ENCODE measurements at regions not wholly inside any gene's neighbourhood (a gene's known extent, or its start where the extent isn't known, plus 50 kb on each side); places are given as distances from the start of the nearest gene placed in this dataset.
A peak's percentile ranks its signal among the peaks of the same experiment; 100 is the strongest.

- Histone ChIP-seq H3K9me3 (ENCODE audit: control insufficient read depth in 1 of 2, low read length in 2 of 2) (no peaks in the 10 kb centered on the region), H3K27me3 (ENCODE audit: low read depth, low read length) (no peaks in the 10 kb centered on the region), H3K4me3 (ENCODE audit: low read depth in 1 of 2, low read length in 2 of 2) (peak overlapping the region in 1 of 2 donors; percentile 46), H3K4me1 (ENCODE audit: control insufficient read depth in 1 of 2, insufficient read depth in 2 of 2, low read length in 2 of 2) (peaks cover 10 to 74% of the 10 kb centered on the region in 2 donors), H3K36me3 (ENCODE audit: control insufficient read depth in 1 of 2, insufficient read depth in 2 of 2, low read length in 2 of 2) (no peaks in the 10 kb centered on the region), H3K27ac (ENCODE audit: low read length) (peak overlapping the region; percentile 31)
Observed at GRCh38 chr16:85371948-85372347, 241.2 kb upstream of the GSE1 start.

DNA sequence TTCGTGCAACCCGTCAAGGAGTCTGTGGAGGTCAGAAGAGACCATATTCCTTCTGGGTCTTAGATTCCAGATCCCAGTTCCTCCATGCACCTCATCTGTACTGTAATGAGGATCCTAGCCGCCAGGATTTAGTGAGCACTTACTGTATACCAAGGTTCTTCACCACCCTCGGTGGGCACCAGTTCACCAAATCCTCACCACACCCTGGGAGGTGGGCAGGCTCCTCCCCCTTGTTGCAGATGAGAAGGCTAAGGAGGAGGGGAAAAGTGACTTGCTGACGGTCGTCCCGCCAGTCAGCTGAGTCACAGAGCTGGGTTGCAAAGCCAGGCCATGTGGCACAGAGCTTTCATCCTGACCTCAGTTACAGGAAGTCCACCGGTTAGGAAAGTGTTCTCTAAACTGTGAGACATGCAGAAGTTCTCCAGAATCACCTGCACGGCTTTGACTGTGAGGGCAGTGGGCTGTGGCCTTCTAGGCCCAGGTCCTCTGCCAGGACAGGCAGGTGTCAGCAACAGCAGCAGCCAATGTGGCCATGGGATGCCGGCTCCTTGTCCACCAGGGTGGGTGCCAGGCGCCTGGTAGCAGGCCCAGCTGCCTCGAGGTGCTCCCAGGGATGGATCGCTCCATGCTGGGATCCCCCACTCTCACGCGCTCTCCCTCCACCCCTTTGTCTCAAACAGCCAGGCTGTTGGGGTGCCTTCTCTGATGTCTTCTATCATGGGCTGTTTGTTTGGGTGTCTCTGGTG, 240.3 kb upstream of the GSE1 start:
- Histone ChIP-seq H3K9me3 (ENCODE audit: control insufficient read depth in 1 of 2, low read length in 2 of 2) (no peaks in the 10 kb centered on the region), H3K27me3 (ENCODE audit: low read depth, low read length) (no peaks in the 10 kb centered on the region), H3K27ac (ENCODE audit: low read length) (peak overlapping the region; percentile 31), H3K36me3 (ENCODE audit: control insufficient read depth in 1 of 2, insufficient read depth in 2 of 2, low read length in 2 of 2) (no peaks in the 10 kb centered on the region), H3K4me1 (ENCODE audit: control insufficient read depth in 1 of 2, insufficient read depth in 2 of 2, low read length in 2 of 2) (peaks cover 10 to 77% of the 10 kb centered on the region in 2 donors), H3K4me3 (ENCODE audit: low read depth in 1 of 2, low read length in 2 of 2) (no peak overlapping the region)

GRCh38 chr16:85373741-85374570, 239.2 kb upstream of the GSE1 start:
- Histone ChIP-seq H3K4me3 (ENCODE audit: low read depth in 1 of 2, low read length in 2 of 2) (no peak overlapping the region), H3K27ac (ENCODE audit: low read length) (no peak overlapping the region), H3K36me3 (ENCODE audit: control insufficient read depth in 1 of 2, insufficient read depth in 2 of 2, low read length in 2 of 2) (no peaks in the 10 kb centered on the region), H3K9me3 (ENCODE audit: control insufficient read depth in 1 of 2, low read length in 2 of 2) (no peaks in the 10 kb centered on the region), H3K4me1 (ENCODE audit: control insufficient read depth in 1 of 2, insufficient read depth in 2 of 2, low read length in 2 of 2) (peaks cover 10 to 88% of the 10 kb centered on the region in 2 donors), H3K27me3 (ENCODE audit: low read depth, low read length) (no peaks in the 10 kb centered on the region)

- Histone ChIP-seq H3K27me3 (ENCODE audit: low read depth, low read length) (no peaks in the 10 kb centered on the region), H3K27ac (ENCODE audit: low read length) (no peak overlapping the region), H3K4me1 (ENCODE audit: control insufficient read depth in 1 of 2, insufficient read depth in 2 of 2, low read length in 2 of 2) (peaks cover 10 to 93% of the 10 kb centered on the region in 2 donors)
Observed at GRCh38 chr16:85374571-85374872, 238.6 kb upstream of the GSE1 start.

DNA sequence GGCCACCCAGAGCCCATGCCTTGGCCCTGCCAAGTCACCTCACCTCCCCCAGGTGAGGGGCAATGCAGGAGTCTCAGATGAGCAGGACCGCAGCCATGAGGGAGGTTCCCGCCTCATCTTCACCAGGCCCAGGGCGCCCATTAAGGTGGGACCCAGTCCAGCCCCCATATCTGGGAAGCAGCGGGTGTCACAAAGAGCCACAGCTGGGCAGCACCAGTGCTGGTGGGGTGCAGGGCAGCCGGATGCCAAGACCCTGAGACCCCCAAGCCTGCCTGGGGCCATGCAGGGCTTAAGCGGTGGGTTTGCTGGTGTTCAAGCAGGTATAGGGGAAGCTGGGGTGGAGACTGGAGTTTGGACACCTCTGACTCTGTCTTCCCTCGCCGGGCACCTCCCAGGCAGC, 237.8 kb upstream of the GSE1 start:
- Histone ChIP-seq H3K27ac (ENCODE audit: low read length) (no peak overlapping the region), H3K4me1 (ENCODE audit: control insufficient read depth in 1 of 2, insufficient read depth in 2 of 2, low read length in 2 of 2) (peaks cover 7 to 90% of the 10 kb centered on the region in 2 donors), H3K4me3 (ENCODE audit: low read depth in 1 of 2, low read length in 2 of 2) (no peak overlapping the region)

More at GRCh38 chr16:85374571-85374872, 238.6 kb upstream of the GSE1 start:
- H3K4me3 ChIP-seq (ENCODE audit: low read depth in 1 of 2, low read length in 2 of 2), result no peak overlapping the region
- H3K36me3 ChIP-seq (ENCODE audit: control insufficient read depth in 1 of 2, insufficient read depth in 2 of 2, low read length in 2 of 2), result no peaks in the 10 kb centered on the region
- no peaks in the 10 kb centered on the region for H3K9me3 ChIP-seq (ENCODE audit: control insufficient read depth in 1 of 2, low read length in 2 of 2)

GRCh38 chr16:85376292-85377095, 236.6 kb upstream of the GSE1 start:
- Histone ChIP-seq H3K4me3 (ENCODE audit: low read depth in 1 of 2, low read length in 2 of 2) (no peak overlapping the region), H3K27me3 (ENCODE audit: low read depth, low read length) (no peaks in the 10 kb centered on the region), H3K9me3 (ENCODE audit: control insufficient read depth in 1 of 2, low read length in 2 of 2) (no peaks in the 10 kb centered on the region), H3K36me3 (ENCODE audit: control insufficient read depth in 1 of 2, insufficient read depth in 2 of 2, low read length in 2 of 2) (no peaks in the 10 kb centered on the region), H3K4me1 (ENCODE audit: control insufficient read depth in 1 of 2, insufficient read depth in 2 of 2, low read length in 2 of 2) (peaks cover 0 to 81% of the 10 kb centered on the region in 2 donors), H3K27ac (ENCODE audit: low read length) (no peak overlapping the region)

More for the DNA sequence above, 237.8 kb upstream of the GSE1 start:
- no peaks in the 10 kb centered on the region for H3K36me3 ChIP-seq (ENCODE audit: control insufficient read depth in 1 of 2, insufficient read depth in 2 of 2, low read length in 2 of 2)
- no peaks in the 10 kb centered on the region for H3K27me3 ChIP-seq (ENCODE audit: low read depth, low read length)
- H3K9me3 ChIP-seq (ENCODE audit: control insufficient read depth in 1 of 2, low read length in 2 of 2), result no peaks in the 10 kb centered on the region

GRCh38 chr16:85377388-85378144, 235.6 kb upstream of the GSE1 start:
- no peak overlapping the region for H3K27ac ChIP-seq (ENCODE audit: low read length)
- no peaks in the 10 kb centered on the region for H3K9me3 ChIP-seq (ENCODE audit: control insufficient read depth in 1 of 2, low read length in 2 of 2)
- peaks cover 0 to 81% of the 10 kb centered on the region in 2 donors for H3K4me1 ChIP-seq (ENCODE audit: control insufficient read depth in 1 of 2, insufficient read depth in 2 of 2, low read length in 2 of 2)

DNA sequence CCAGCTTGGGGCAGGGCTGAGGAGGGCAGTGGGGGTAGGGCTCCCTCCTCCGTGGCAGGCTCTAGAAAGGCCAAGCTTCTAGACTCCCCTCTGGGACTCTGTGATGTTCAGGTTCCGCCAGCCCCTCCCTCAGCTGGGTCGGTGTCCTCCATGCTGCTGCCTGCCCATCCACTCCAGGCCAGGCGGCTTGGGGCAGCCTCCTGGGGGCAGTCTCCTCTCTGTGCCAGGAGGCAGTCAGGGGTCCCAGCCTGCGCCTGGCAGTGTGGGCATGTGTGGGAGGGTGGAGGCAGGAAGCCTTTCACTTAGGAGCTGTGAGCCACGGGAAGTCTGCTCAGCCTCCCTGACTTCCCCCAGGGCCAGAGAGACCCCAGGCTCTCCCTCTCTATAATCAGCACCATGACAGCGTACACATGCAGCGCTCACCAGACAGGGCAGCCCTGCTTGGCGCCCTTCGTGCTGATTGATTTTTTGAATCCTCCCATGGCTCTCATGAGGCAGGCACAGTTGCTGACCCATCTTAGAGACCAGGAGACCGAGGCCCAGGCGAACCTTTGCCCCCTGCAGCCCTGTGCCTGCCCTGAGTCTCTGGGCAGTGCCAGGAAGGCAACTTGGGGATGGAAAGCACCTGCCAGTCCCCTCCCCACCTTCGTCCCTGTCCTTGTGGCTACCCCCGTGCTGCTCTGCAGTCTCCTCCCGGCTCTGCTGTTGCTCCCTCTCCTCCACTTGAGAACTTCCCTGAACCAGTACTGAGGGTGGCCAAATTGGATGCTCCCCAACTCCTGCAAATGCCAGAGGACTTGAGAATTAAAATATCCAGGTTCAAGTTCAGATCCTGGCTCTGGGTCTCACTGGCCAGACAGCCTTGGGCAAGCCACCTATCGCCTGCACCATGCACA, 234.7 kb upstream of the GSE1 start:
- no peaks in the 10 kb centered on the region for H3K36me3 ChIP-seq (ENCODE audit: control insufficient read depth in 1 of 2, insufficient read depth in 2 of 2, low read length in 2 of 2)
- peaks cover 0 to 76% of the 10 kb centered on the region in 2 donors for H3K4me1 ChIP-seq (ENCODE audit: control insufficient read depth in 1 of 2, insufficient read depth in 2 of 2, low read length in 2 of 2)
- H3K27me3 ChIP-seq (ENCODE audit: low read depth, low read length), result no peaks in the 10 kb centered on the region
- H3K27ac ChIP-seq (ENCODE audit: low read length), result no peak overlapping the region
- H3K9me3 ChIP-seq (ENCODE audit: control insufficient read depth in 1 of 2, low read length in 2 of 2), result no peaks in the 10 kb centered on the region
- no peak overlapping the region for H3K4me3 ChIP-seq (ENCODE audit: low read depth in 1 of 2, low read length in 2 of 2)

More at GRCh38 chr16:85377388-85378144, 235.6 kb upstream of the GSE1 start:
- no peaks in the 10 kb centered on the region for H3K27me3 ChIP-seq (ENCODE audit: low read depth, low read length)
- H3K4me3 ChIP-seq (ENCODE audit: low read depth in 1 of 2, low read length in 2 of 2), result no peak overlapping the region
- H3K36me3 ChIP-seq (ENCODE audit: control insufficient read depth in 1 of 2, insufficient read depth in 2 of 2, low read length in 2 of 2), result no peaks in the 10 kb centered on the region

GRCh38 chr16:85379041-85380001, 233.8 kb upstream of the GSE1 start:
- Histone ChIP-seq H3K36me3 (ENCODE audit: control insufficient read depth in 1 of 2, insufficient read depth in 2 of 2, low read length in 2 of 2) (no peaks in the 10 kb centered on the region), H3K4me3 (ENCODE audit: low read depth in 1 of 2, low read length in 2 of 2) (no peak overlapping the region), H3K27ac (ENCODE audit: low read length) (no peak overlapping the region), H3K27me3 (ENCODE audit: low read depth, low read length) (no peaks in the 10 kb centered on the region), H3K9me3 (ENCODE audit: control insufficient read depth in 1 of 2, low read length in 2 of 2) (no peaks in the 10 kb centered on the region), H3K4me1 (ENCODE audit: control insufficient read depth in 1 of 2, insufficient read depth in 2 of 2, low read length in 2 of 2) (peaks cover 0 to 74% of the 10 kb centered on the region in 2 donors)

Measured in muscle layer of duodenum (tissue), 2 donors.